Left ventricle myocardium inferior (tissue), 1 donor: ENCODE measurements at regions not wholly inside any gene's neighbourhood (a gene's known extent, or its start where the extent isn't known, plus 50 kb on each side); places are given as distances from the start of the nearest gene placed in this dataset.

Experiments used
- DNase-seq: peaks from one replicate; pipeline ENCODE4 v3.0.0-alpha.2; 2020
- H3K27ac ChIP-seq: fragments of 200-600 bp; replicated peaks from 2 replicates; pipeline ENCODE4 v1.8.0; 2021
- H3K27me3 ChIP-seq: fragments of 200-600 bp; 2 replicates; pipeline ENCODE4 v1.8.0; 2021; ENCODE audit warnings: low read depth
- H3K36me3 ChIP-seq: fragments of 200-600 bp; 2 replicates; pipeline ENCODE4 v1.8.0; 2021
- H3K4me1 ChIP-seq: fragments of 200-600 bp; 2 replicates; pipeline ENCODE4 v1.8.0; 2021
- H3K4me3 ChIP-seq: fragments of 200-600 bp; 2 replicates; pipeline ENCODE4 v1.8.0; 2021; ENCODE audit warnings: mild to moderate bottlenecking, moderate library complexity
- H3K9me3 ChIP-seq: fragments of 200-600 bp; replicated peaks from 2 replicates; pipeline ENCODE4 v1.8.0; 2021
- CTCF ChIP-seq: fragments of 200-600 bp; IDR thresholded peaks from 2 replicates; pipeline ENCODE4 v1.8.0; 2021; ENCODE audit warnings: antibody characterized with exemption, mild to moderate bottlenecking, borderline replicate concordance
- intact Hi-C: fragments of 100-400 bp; cut with micrococcal nuclease; formaldehyde crosslinking; loops from one replicate; pipeline ENCODE4 v1.11.0; 2022
- donor health status: DM: no; HTN: yes; CAD: no; lungs with severe emphysema.

GRCh38 chr3:76986876-76987474, 52.9 kb upstream of the ROBO2 start:
- no peak for DNase-seq
- H3K27ac ChIP-seq = no peak overlapping the region
- no peaks in the 10 kb centered on the region for H3K27me3 ChIP-seq
- TF ChIP-seq CTCF = no peak
- no peaks in the 10 kb centered on the region for H3K4me1 ChIP-seq
- intact Hi-C loops = no loop called here
- H3K9me3 ChIP-seq = no peaks in the 10 kb centered on the region
- H3K4me3 ChIP-seq = no peak overlapping the region
- H3K36me3 ChIP-seq = no peaks in the 10 kb centered on the region
